Nephron (organoid): ENCODE measurements at regions not wholly inside any gene's neighbourhood (a gene's known extent, or its start where the extent isn't known, plus 50 kb on each side); places are given as distances from the start of the nearest gene placed in this dataset.
"Not testable (repeated sequence)": the region's sequence is repeated elsewhere in the genome, so short reads cannot be mapped to it uniquely, and the experiment has no call there.

ENCODE experiments used
- H3K27ac Mint-ChIP-seq, 3 experiments: 2 replicates each; pipeline ENCODE4 v1.8.0; 2020; ENCODE audit warnings: mixed read lengths in 3 of 3, mild to moderate bottlenecking in 2 of 3, moderate library complexity in 1 of 3
- H3K27me3 Mint-ChIP-seq: 2 replicates; pipeline ENCODE4 v1.8.0; 2021; ENCODE audit warnings: low read depth, mild to moderate bottlenecking, moderate library complexity, mixed read lengths
- H3K36me3 Mint-ChIP-seq: 2 replicates; pipeline ENCODE4 v1.8.0; 2020; ENCODE audit warnings: low read depth, mixed read lengths
- H3K4me1 Mint-ChIP-seq: 2 replicates; pipeline ENCODE4 v1.8.0; 2020; ENCODE audit warnings: mixed read lengths
- H3K4me3 Mint-ChIP-seq, 3 experiments: 2 replicates each; pipeline ENCODE4 v1.8.0; 2020; ENCODE audit warnings: mild to moderate bottlenecking in 3 of 3, mixed read lengths in 3 of 3, moderate library complexity in 2 of 3
- H3K9me3 Mint-ChIP-seq: 2 replicates; pipeline ENCODE4 v1.8.0; 2020; ENCODE audit warnings: mixed read lengths
- TF ChIP-seq, protein P1 (sequence below), 3 experiments: fragments of 200-600 bp; sonication (generic); IDR thresholded peaks; one replicate each; pipeline ENCODE4 v1.5.0; 2021; ENCODE audit warnings: antibody characterized with exemption in 3 of 3; ENCODE audit not compliant: unreplicated experiment in 3 of 3

DNA sequence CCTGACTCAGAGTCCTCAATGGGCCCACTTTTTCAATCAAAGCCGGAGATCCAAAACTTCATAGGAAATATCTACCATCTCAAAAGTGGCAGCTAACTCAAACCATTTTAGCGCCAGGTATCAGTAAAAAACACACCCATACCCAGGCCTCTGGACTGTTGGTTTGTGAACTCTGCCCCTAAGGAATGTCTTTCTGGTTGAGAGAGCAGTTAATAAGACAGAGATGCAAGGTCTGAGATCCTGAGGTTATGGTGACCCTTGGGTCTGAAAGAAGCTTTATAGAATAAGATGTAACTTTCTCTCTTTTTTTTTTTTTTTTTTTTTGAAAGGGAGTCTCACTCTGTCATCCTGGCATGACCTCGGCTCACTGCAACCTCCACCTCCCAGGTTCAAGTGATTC lies 350.5 kb downstream of the SOX9 start:
- peaks cover 25% of the 10 kb centered on the region for H3K27me3 Mint-ChIP-seq

DNA sequence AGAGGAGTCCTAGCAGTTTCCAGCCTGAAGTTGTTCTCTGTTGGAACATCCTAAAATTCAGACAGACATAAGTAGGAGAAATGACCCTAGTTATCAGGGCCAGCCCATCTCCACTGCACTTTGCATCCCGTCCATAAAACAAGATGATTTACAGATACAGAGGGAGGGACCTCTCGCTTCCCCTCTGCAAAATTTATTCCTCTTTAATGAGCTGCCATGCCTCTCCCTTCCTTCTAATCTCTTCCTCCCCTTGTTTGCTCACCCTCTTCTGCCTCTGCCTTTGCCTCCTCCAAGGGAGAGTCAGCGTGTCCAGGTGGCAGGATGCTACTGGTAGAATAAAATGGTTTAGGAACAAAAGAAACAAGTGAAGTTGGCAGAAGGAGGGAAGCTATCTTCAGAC lies 351.3 kb downstream of the SOX9 start:
- Mint-ChIP-seq H3K27ac (peak overlapping the region in 1 of 3 experiments; percentile 15), H3K27me3 (peaks cover 28% of the 10 kb centered on the region), H3K4me1 (peaks cover 25% of the 10 kb centered on the region), H3K36me3 (no peaks in the 10 kb centered on the region), H3K4me3 (no peak overlapping the region), H3K9me3 (peaks cover 5% of the 10 kb centered on the region)
- TF ChIP-seq, protein P1, sequence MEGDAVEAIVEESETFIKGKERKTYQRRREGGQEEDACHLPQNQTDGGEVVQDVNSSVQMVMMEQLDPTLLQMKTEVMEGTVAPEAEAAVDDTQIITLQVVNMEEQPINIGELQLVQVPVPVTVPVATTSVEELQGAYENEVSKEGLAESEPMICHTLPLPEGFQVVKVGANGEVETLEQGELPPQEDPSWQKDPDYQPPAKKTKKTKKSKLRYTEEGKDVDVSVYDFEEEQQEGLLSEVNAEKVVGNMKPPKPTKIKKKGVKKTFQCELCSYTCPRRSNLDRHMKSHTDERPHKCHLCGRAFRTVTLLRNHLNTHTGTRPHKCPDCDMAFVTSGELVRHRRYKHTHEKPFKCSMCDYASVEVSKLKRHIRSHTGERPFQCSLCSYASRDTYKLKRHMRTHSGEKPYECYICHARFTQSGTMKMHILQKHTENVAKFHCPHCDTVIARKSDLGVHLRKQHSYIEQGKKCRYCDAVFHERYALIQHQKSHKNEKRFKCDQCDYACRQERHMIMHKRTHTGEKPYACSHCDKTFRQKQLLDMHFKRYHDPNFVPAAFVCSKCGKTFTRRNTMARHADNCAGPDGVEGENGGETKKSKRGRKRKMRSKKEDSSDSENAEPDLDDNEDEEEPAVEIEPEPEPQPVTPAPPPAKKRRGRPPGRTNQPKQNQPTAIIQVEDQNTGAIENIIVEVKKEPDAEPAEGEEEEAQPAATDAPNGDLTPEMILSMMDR (IDR thresholded peaks at IDR 0.05; ENCODE audit: unreplicated experiment in 3 of 3) = no peak

More for the DNA sequence above, 350.5 kb downstream of the SOX9 start:
- TF ChIP-seq, protein P1 (IDR thresholded peaks at IDR 0.05; ENCODE audit: unreplicated experiment in 3 of 3) = no peak
- H3K27ac Mint-ChIP-seq = peak overlapping the region in 1 of 3 experiments; percentile 57
- H3K4me1 Mint-ChIP-seq = peaks cover 19% of the 10 kb centered on the region
- H3K4me3 Mint-ChIP-seq = no peak overlapping the region
- H3K36me3 Mint-ChIP-seq = no peaks in the 10 kb centered on the region
- peaks cover 5% of the 10 kb centered on the region for H3K9me3 Mint-ChIP-seq

- H3K4me3 Mint-ChIP-seq, H3K36me3 Mint-ChIP-seq, H3K27ac Mint-ChIP-seq, H3K9me3 Mint-ChIP-seq: not testable (repeated sequence)
- peaks cover 31% of the 10 kb centered on the region for H3K27me3 Mint-ChIP-seq
- H3K4me1 Mint-ChIP-seq = peaks cover 33% of the 10 kb centered on the region
- TF ChIP-seq, protein P1 (IDR thresholded peaks at IDR 0.05; ENCODE audit: unreplicated experiment in 3 of 3) = peak in 2 of 3 experiments; percentile 3 to 12
Measured at GRCh38 chr17:72472853-72473390, 352.1 kb downstream of the SOX9 start.

GRCh38 chr17:72474243-72474642 lies 353.4 kb downstream of the SOX9 start:
- Mint-ChIP-seq H3K4me1 (peaks cover 33% of the 10 kb centered on the region), H3K27me3 (peaks cover 37% of the 10 kb centered on the region), H3K36me3 (no peaks in the 10 kb centered on the region), H3K27ac (peak overlapping the region in 1 of 3 experiments; percentile 16), H3K9me3 (peaks cover 5% of the 10 kb centered on the region), H3K4me3 (no peak overlapping the region)
- TF ChIP-seq, protein P1 (IDR thresholded peaks at IDR 0.05; ENCODE audit: unreplicated experiment in 3 of 3) = no peak

- Mint-ChIP-seq H3K4me1 (peaks cover 33% of the 10 kb centered on the region), H3K4me3 (no peak overlapping the region), H3K27ac (peak overlapping the region in 2 of 3 experiments; percentile 16 to 28), H3K36me3 (no peaks in the 10 kb centered on the region), H3K9me3 (peaks cover 5% of the 10 kb centered on the region), H3K27me3 (peaks cover 42% of the 10 kb centered on the region)
- TF ChIP-seq, protein P1 (IDR thresholded peaks at IDR 0.05; ENCODE audit: unreplicated experiment in 3 of 3) = no peak
Measured at GRCh38 chr17:72474719-72475477, 354.1 kb downstream of the SOX9 start.
